HUES48 (cell line): ENCODE measurements at regions not wholly inside any gene's neighbourhood (a gene's known extent, or its start where the extent isn't known, plus 50 kb on each side); places are given as distances from the start of the nearest gene placed in this dataset.

Experiments used
- H3K27ac ChIP-seq: one replicate; pipeline ENCODE4 v1.7.0; 2013; ENCODE audit warnings: low read depth, low read length, inconsistent platforms
- H3K27me3 ChIP-seq: 2 replicates; pipeline ENCODE4 v1.6.1; 2013; ENCODE audit warnings: mild to moderate bottlenecking, low read length; ENCODE audit not compliant: control insufficient read depth, insufficient read depth
- H3K36me3 ChIP-seq: 2 replicates; pipeline ENCODE4 v1.6.1; 2013; ENCODE audit warnings: low read length; ENCODE audit not compliant: control insufficient read depth, insufficient read depth
- H3K4me1 ChIP-seq: 2 replicates; pipeline ENCODE4 v1.6.1; 2013; ENCODE audit warnings: mild to moderate bottlenecking, low read length; ENCODE audit not compliant: control insufficient read depth, insufficient read depth
- H3K4me3 ChIP-seq: 2 replicates; pipeline ENCODE4 v1.5.1; 2013; ENCODE audit warnings: mild to moderate bottlenecking, low read depth, low read length
- H3K9ac ChIP-seq: 2 replicates; pipeline ENCODE4 v1.6.1; 2013; ENCODE audit warnings: mild to moderate bottlenecking, low read depth, low read length, moderate library complexity
- H3K9me3 ChIP-seq: 2 replicates; pipeline ENCODE4 v1.6.1; 2013; ENCODE audit warnings: low read length; ENCODE audit not compliant: control insufficient read depth, insufficient read depth

DNA sequence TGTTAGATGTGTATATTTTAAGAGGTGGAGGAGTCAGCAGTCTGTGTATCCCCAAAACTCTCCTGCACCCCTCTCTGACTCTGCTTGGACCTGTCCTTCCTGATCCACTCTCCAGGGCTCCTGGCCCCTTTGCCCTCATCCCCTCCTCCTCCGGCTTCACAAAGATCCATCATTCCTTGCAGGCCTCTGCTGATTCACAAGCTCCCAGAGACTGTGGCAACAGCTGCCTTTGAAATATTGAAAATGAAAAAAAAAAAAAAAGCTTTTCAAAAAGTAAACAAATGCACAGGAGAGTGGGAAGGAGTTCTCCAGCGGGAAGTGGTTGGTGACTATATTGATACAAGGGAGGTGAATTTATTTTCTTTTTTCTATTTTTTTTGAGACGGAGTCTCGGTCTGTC is 330.2 kb upstream of the SULF2 start:
- Histone ChIP-seq H3K36me3 (no peaks in the 10 kb centered on the region), H3K27me3 (no peaks in the 10 kb centered on the region), H3K4me1 (no peaks in the 10 kb centered on the region), H3K27ac (no peak overlapping the region), H3K9me3 (no peaks in the 10 kb centered on the region), H3K9ac (no peak overlapping the region), H3K4me3 (no peak overlapping the region)

DNA sequence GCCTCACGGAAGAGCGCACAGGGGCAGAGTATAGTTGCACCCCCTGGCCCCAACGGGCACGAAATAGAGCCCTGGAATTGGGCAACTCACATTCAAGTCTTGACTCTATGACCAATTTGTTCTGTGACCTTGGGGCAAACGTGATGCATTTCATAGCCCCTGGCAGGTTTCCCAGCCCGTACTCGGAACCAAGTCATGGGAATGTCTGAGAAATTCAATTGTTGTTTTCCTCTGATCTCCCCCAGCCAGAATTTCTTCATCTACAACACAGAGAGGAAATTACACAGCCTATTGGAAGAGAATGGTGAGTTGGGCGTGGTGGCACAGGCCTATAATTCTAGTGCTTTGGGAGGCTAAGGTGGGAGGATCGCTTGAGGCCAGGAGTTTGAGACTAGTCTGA is 322.3 kb upstream of the SULF2 start:
- Histone ChIP-seq H3K36me3 (no peaks in the 10 kb centered on the region), H3K9me3 (no peaks in the 10 kb centered on the region), H3K27ac (no peak overlapping the region), H3K27me3 (no peaks in the 10 kb centered on the region), H3K9ac (no peak overlapping the region), H3K4me3 (no peak overlapping the region), H3K4me1 (no peaks in the 10 kb centered on the region)

DNA sequence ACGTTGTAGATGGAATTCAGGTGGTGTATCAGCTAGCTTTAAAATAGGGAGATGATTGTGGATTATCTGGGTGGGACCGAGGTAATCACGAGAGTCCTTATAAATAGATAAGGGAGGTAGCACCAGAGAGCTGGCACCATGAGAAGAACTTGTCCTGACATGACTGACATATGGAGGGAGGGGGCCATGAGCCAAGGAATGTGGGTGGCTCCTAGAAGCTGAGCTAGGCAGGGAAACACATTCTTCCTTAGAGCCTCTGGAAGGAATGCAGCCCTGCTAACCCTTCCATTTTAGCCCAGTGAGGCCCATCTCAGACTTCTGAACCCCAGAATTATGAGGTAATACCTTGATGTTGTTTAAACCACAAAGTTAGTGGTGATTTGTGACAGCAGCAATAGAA is 321.1 kb upstream of the SULF2 start:
- Histone ChIP-seq H3K9ac (no peak overlapping the region), H3K27me3 (no peaks in the 10 kb centered on the region), H3K4me3 (no peak overlapping the region), H3K4me1 (no peaks in the 10 kb centered on the region), H3K9me3 (no peaks in the 10 kb centered on the region), H3K27ac (no peak overlapping the region), H3K36me3 (no peaks in the 10 kb centered on the region)

DNA sequence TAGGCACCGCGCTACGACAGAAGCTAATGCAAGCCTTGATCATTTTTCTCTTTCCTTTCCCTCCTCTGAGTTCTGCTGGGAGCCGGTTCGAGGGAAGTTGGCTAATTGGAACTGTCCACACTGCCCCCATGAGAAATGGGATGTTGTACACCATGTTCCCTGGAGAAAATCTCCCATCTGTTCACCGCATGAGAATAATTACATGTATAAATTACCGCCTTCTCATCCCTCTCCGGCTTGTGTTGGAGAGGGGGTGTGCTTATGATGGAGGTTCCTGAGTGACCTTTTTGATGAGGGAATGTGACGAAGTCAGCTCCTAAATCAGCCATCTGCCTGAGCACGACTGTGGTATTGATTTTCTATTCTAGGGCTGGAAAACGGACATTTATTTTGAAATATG is 320.2 kb upstream of the SULF2 start:
- H3K9me3 ChIP-seq: no peaks in the 10 kb centered on the region
- no peaks in the 10 kb centered on the region for H3K4me1 ChIP-seq
- no peaks in the 10 kb centered on the region for H3K27me3 ChIP-seq
- no peaks in the 10 kb centered on the region for H3K36me3 ChIP-seq
- no peak overlapping the region for H3K27ac ChIP-seq
- no peak overlapping the region for H3K4me3 ChIP-seq
- H3K9ac ChIP-seq: no peak overlapping the region

DNA sequence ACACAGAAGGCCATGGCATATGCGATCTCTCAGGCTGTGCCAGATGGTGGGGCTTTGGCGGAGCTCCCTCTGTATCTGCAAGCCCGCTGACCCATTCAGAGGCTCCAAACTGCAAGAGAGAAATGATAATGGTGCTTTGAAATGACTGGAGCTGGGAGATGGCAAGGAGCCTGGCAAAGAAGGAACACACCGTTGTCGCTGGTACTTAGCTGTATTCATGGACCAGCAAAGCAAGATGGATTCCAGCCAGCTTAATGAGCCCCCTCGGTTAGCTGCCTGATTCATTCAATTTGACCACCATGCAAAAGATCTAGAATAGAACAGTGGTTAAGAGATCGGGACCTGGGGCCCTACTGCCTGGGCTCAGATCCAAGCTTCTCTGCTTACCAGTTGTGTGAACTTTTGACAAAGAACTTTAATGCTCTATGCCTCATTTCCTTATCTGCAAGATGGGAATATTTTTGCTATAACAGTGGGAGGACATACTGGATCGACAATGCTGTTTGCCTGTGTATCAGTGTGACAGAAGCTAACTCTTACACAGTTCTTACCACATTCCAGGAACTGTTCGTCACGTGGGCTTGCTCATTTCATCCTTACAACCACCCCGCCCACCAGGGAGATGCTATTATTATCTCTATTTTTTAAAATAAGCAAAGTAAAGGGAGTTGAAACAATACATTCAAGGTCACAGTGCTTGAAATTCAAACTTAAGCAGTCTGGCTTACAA is 317.8 kb upstream of the SULF2 start:
- Histone ChIP-seq H3K9ac (no peak overlapping the region), H3K27ac (no peak overlapping the region), H3K9me3 (no peaks in the 10 kb centered on the region), H3K27me3 (no peaks in the 10 kb centered on the region), H3K36me3 (no peaks in the 10 kb centered on the region), H3K4me3 (no peak overlapping the region), H3K4me1 (no peaks in the 10 kb centered on the region)

DNA sequence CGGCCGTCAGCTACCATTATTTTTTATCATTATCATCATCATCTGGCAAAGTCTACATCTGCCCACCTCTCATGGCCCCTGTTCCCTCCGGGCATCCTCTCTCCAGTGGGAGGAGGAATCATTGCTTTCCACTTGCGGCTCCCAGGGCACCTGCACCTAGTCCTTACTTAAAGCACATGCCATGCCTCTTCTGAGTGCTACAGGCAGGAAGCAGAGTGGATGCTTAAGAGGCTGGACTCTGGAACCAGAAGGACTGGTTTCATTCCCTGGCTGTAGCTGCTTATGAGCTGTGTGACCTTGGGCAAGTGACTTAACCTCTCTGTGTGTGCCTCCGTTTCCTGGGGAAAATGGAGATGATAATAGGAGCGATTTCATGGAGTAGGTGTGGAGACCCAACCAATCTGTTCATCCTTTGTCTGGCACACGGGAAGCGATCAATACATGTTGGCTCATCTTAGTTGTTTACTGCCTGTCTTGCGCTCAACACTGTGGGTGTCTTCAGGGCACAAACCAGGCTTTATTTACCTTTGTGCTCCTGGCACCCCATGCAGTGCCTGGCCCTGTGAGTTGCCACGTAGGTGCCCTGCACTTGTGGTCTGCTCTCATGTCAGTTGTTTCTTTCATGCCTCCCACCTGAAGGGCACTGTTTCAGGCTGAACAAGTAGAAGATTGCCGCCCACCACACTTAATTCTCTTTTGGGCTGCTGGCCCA is 317.0 kb upstream of the SULF2 start:
- no peak overlapping the region for H3K9ac ChIP-seq
- H3K4me3 ChIP-seq: no peak overlapping the region
- no peaks in the 10 kb centered on the region for H3K36me3 ChIP-seq
- H3K4me1 ChIP-seq: no peaks in the 10 kb centered on the region
- no peaks in the 10 kb centered on the region for H3K9me3 ChIP-seq
- H3K27me3 ChIP-seq: no peaks in the 10 kb centered on the region
- H3K27ac ChIP-seq: no peak overlapping the region

DNA sequence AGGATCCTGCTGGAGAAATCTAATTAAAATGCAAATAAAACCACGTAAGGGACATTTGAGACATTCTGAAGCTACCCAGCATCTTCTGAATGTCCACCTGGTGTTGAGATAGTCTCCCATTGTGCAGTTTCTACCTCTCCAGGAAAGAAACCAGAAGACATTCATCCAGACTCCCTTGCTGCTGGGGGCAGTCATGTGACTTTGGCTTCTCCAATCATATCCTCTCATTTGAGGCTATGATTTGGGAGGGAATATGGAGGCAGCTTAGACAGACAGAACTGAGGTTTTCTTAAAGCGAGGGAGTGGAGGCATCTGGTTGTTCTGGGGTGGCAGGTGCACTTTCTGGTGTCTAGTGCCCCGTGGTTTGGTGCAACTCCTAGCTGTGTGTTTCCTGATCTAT is 315.2 kb upstream of the SULF2 start:
- Histone ChIP-seq H3K4me3 (no peak overlapping the region), H3K36me3 (no peaks in the 10 kb centered on the region), H3K27me3 (no peaks in the 10 kb centered on the region), H3K9me3 (no peaks in the 10 kb centered on the region), H3K9ac (no peak overlapping the region), H3K4me1 (no peaks in the 10 kb centered on the region), H3K27ac (no peak overlapping the region)

DNA sequence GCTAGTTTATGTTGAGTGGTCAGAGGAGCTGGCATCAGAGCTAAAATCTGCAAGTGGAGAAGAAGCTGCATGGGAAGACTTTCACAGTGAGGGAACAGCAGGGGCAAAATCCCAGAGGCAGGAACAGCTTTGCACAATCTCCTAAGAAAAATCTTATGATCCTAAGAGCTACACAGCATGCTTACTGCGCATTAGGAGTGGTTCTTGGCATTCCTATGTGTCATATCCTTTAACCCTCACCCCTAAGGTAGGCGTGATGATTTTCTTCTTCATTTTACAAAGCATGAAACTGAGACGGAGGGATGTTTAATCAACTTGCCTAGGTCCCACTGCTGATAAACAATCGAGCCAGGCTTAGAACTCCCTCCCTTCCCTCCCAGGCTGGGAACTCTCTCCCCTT is 313.6 kb upstream of the SULF2 start:
- H3K27ac ChIP-seq: no peak overlapping the region
- no peaks in the 10 kb centered on the region for H3K4me1 ChIP-seq
- no peaks in the 10 kb centered on the region for H3K36me3 ChIP-seq
- no peak overlapping the region for H3K9ac ChIP-seq
- no peaks in the 10 kb centered on the region for H3K27me3 ChIP-seq
- no peak overlapping the region for H3K4me3 ChIP-seq
- H3K9me3 ChIP-seq: no peaks in the 10 kb centered on the region

DNA sequence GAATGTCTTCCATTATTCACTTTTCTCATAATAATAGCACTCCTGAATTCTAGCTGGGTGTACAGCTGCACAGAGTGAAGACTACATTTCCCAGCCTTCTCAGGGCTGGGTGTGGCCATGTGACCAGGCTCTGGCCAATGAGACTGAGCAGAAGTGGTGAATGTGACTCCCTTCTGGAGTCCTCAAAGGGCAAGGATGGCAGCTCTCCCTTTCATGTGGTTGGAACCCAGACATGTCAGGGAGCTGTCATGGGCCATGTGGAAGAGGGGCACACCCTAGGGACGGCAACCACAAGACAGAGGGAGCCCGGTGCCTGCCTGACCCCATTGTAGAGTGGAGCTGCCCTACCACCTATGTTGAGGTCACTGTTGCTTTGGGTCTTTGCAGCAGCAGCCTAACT is 312.8 kb upstream of the SULF2 start:
- H3K27me3 ChIP-seq: no peaks in the 10 kb centered on the region

DNA sequence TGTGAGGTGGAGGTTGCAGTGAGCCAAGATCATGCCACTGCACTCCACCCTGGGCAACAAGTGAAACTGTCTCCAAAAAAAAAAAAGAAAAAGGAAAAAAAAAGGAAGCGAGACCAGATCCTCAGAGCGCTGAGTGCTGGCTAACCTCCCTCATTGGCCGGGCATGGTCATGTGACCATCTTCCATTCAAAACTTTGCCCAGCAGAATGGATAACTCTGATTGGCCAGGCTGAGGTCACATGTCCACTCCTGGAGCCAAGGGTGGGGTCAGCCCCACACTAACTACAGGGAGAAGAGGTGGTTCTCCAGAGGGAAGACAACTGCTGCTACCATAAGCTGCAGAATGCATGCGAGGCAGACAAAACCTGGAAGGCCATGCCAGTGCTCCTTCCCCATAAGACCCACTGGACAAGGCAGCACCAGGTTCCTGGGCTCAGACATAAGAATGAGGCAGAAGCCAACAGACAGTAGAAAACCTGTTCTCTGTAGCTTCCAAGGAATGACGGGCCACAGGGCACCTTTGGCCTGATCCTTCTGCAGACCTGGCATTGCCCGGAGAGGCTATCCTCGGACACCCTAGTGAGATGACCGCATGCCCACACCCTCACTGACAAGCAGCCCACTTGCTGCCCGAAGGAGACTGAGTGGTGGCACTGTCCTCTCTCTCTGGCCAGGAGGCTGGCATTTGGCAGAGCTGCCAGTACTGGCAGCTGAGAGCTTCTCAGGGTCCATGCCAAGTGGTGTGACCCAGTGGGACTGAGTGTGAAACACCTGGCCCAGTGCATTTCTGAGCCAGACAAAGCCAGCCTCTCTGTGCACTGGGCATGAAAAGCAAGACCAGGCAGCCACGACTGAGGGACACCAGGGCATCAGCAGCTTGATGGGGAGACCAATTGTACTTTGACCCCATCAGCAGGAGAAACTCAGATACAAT is 311.9 kb upstream of the SULF2 start:
- H3K4me3 ChIP-seq: no peak overlapping the region
- H3K36me3 ChIP-seq: no peaks in the 10 kb centered on the region
- no peak overlapping the region for H3K9ac ChIP-seq
- H3K27ac ChIP-seq: no peak overlapping the region
- H3K9me3 ChIP-seq: no peaks in the 10 kb centered on the region
- no peaks in the 10 kb centered on the region for H3K27me3 ChIP-seq
- H3K4me1 ChIP-seq: no peaks in the 10 kb centered on the region

More for the DNA sequence above, 312.8 kb upstream of the SULF2 start:
- no peak overlapping the region for H3K9ac ChIP-seq
- no peak overlapping the region for H3K4me3 ChIP-seq
- H3K4me1 ChIP-seq: no peaks in the 10 kb centered on the region
- H3K9me3 ChIP-seq: no peaks in the 10 kb centered on the region
- H3K36me3 ChIP-seq: no peaks in the 10 kb centered on the region
- H3K27ac ChIP-seq: no peak overlapping the region
